ENCODE measurements at regions not wholly inside any gene's neighbourhood (a gene's known extent, or its start where the extent isn't known, plus 50 kb on each side); places are given as distances from the start of the nearest gene placed in this dataset.
"Not testable (repeated sequence)": the region's sequence is repeated elsewhere in the genome, so short reads cannot be mapped to it uniquely, and the experiment has no call there.

GRCh38 chr16:9014389-9014788 lies 50.7 kb upstream of the USP7 start:
- DNase-seq, result no peak

- DNase-seq, result no peak
These were observed 51.8 kb upstream of the USP7 start for GRCh38 chr16:9015489-9015888.

GRCh38 chr16:9016005-9016404 lies 52.3 kb upstream of the USP7 start:
- DNase-seq, result not testable (repeated sequence)

- no peak for DNase-seq
These were observed 53.1 kb upstream of the USP7 start for GRCh38 chr16:9016824-9017223.

GRCh38 chr16:9027070-9027799 lies 63.5 kb upstream of the USP7 start:
- no peak for DNase-seq

GRCh38 chr16:9028491-9028890 lies 63.0 kb upstream of the HAPSTR1 start:
- not testable (repeated sequence) for DNase-seq

- DNase-seq, result no peak
These were observed 60.3 kb upstream of the HAPSTR1 start for GRCh38 chr16:9031107-9031506.

GRCh38 chr16:9033125-9033830 lies 58.2 kb upstream of the HAPSTR1 start:
- peak in 1 of 2 experiments; percentile 16 for DNase-seq

- DNase-seq, result no peak
These were observed 57.4 kb upstream of the HAPSTR1 start for GRCh38 chr16:9034056-9034455.

GRCh38 chr16:9035996-9036395 lies 55.4 kb upstream of the HAPSTR1 start:
- no peak for DNase-seq

GRCh38 chr16:9039210-9039609 lies 52.2 kb upstream of the HAPSTR1 start:
- DNase-seq, result no peak

- DNase-seq, result no peak
These were observed 50.5 kb upstream of the HAPSTR1 start for GRCh38 chr16:9040800-9041412.
